GM12874 (cell line): ENCODE measurements at regions not wholly inside any gene's neighbourhood (a gene's known extent, or its start where the extent isn't known, plus 50 kb on each side); places are given as distances from the start of the nearest gene placed in this dataset.

Experiments
- CTCF ChIP-seq: IDR thresholded peaks from 2 replicates; pipeline ENCODE4 v1.5.1; 2011; ENCODE audit warnings: low read depth, mild to moderate bottlenecking, control low read depth, low read length, moderate library complexity; ENCODE audit not compliant: insufficient read depth

DNA sequence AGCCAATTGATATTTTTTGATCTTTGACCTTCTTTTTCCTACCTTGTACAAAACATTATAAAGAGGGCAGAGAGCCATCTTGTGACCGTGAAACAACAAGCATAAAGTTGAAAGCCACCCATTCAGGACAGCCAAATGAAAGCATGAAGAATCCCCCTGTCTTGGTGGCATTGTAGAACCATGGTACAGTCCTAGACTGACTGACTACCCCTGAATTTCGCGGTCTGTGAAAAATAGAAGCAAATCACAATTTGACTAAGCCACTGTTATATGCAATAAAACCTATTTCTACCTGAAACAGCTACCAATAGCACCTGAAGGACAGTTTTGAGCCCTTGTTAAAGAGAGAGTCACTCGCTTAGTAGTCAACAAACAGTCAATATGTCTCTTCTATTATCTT lies 527.4 kb downstream of the MID1IP1 start:
- no peak for TF ChIP-seq CTCF

DNA sequence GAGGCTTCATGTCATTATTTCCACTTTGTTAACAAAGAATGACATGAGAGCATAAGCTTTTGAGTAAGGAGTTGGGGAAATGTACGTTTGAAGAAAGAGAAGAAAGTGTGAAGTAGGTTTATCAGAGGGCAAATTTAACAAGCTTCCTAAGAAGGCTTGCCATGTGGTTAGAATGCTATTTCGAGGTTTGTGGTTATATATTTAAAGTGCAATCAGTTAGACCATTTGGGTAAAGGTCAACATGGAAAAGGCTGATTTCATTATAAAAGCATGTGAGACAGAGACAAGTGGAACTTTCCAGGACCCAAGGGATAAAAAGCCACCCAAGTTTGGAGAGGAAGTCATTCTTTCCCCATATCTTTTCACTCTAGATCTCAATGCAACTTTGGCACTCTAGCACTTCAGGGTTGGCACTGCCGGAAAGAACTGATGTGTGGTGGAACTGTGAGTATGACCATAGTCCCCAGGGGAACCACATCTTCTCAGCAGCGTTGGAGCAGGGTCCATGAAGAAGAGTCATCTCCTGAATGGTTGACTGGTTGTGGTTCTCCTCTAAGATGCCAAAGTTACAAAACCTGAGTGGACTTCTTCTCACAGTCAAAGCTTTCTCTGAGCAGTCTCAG lies 529.9 kb downstream of the MID1IP1 start:
- TF ChIP-seq CTCF: no peak

DNA sequence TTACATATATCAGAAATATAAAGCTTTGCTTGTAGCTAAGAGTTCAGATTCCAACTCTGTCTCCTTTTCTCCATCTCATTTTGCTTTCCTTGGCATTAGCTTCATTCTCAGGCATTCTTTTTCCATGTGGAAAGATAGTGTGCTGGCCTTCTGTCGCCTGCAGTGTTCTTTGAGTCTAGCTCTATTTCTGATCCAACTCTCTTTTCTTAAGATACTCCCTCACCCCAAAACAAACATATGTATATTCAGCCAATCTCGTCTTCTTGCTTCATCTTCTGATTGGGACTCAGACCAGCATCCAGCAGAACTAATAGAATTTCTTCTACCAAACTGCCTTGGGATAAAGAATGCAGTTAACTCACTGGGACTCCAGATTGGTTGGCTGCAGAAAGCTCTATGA lies 532.2 kb downstream of the MID1IP1 start:
- no peak for TF ChIP-seq CTCF

DNA sequence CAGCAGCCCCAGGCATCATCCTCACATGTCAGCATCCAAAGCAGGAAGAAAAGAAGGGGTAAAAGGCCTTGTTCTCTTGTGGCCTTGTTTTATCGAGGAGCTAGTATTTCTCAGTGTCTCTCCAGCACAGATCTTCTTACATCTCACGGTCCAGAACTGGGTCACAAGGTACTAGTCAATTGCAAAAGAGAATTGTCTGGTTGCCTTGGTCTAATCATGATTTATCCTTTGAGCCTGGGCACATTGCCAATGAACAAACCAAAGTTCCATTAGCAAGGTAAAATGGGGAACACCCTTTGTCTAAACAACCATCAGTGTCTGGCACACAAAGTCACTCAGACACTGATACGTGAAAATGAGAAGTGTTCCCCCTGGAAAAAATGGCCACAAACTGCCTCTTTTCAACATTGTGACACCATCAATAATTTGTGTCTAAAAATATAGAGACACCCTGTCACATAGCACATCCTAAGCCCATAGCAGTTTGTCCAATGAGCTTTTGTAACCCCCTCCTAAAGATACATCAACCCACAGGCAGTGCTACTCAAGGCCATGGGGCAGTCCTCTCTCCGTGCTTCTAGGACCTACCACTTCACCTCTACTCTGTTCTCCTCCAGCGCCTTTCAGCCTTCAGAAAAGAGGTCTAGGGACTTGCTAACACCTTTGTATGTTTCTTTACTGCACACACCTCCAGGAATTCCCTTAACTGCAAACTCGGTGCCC lies 534.4 kb downstream of the MID1IP1 start:
- no peak for TF ChIP-seq CTCF

GRCh38 chrX:39336671-39337311 lies 535.5 kb downstream of the MID1IP1 start:
- TF ChIP-seq CTCF: no peak

DNA sequence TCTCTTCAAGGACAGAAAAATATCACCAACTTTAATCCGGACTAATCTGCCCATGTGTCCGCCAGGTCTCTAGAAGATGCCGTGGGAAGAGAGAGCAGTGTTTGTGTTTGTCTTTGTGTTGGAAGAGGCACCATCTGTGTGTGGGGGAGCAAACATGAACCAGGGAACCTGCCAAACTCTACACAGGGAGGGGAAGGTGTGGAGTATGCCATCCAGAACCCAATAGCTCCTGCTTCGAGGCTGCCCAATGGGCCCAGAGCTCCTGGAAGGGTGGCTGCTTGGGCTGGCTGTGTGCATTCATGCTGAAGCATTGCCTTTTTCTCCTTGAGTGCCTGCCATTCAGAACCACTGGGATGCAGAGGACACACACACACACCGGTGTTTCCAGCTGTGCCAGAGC lies 536.2 kb downstream of the MID1IP1 start:
- no peak for TF ChIP-seq CTCF

GRCh38 chrX:39338583-39338982 lies 537.3 kb downstream of the MID1IP1 start:
- TF ChIP-seq CTCF: no peak
